Fibroblast of lung (primary cell): ENCODE measurements at regions not wholly inside any gene's neighbourhood (a gene's known extent, or its start where the extent isn't known, plus 50 kb on each side); places are given as distances from the start of the nearest gene placed in this dataset.

Experiments used
- DNase-seq, 2 donors: peaks; one replicate each; pipeline versions ENCODE4 v3.0.0 to v3.0.0-alpha.2; 2010; ENCODE audit warnings: low read depth in 2 of 2
- H2AFZ ChIP-seq: 2 replicates; pipeline ENCODE4 v1.5.1; 2012; ENCODE audit warnings: low read length, control low read depth, inconsistent platforms
- H3K27ac ChIP-seq: 2 replicates; pipeline ENCODE4 v1.5.1; 2011; ENCODE audit warnings: low read length, control low read depth; ENCODE audit not compliant: insufficient read depth
- H3K27me3 ChIP-seq: 2 replicates; pipeline ENCODE4 v1.5.1; 2011; ENCODE audit warnings: mild to moderate bottlenecking, low read length; ENCODE audit not compliant: control insufficient read depth, insufficient read depth
- H3K36me3 ChIP-seq: 2 replicates; pipeline ENCODE4 v1.5.1; 2011; ENCODE audit warnings: low read length; ENCODE audit not compliant: control insufficient read depth, insufficient read depth
- H3K4me1 ChIP-seq: 2 replicates; pipeline ENCODE4 v1.5.1; 2011; ENCODE audit warnings: low read length; ENCODE audit not compliant: control insufficient read depth, insufficient read depth; ENCODE audit errors: extremely low read depth
- H3K4me2 ChIP-seq: 2 replicates; pipeline ENCODE4 v1.5.1; 2011; ENCODE audit warnings: low read length, control low read depth; ENCODE audit not compliant: insufficient read depth; ENCODE audit errors: extremely low read depth
- H3K4me3 ChIP-seq, 4 experiments: fragments of 200-600 bp in 1 of 4; sonication (generic) in 1 of 4; replicated peaks in 1 of 4; 2 replicates each; pipeline ENCODE4 v1.5.1; 2011 to 2016; ENCODE audit warnings: low read length in 4 of 4, low read depth in 3 of 4, mild to moderate bottlenecking in 3 of 4, control low read depth in 2 of 4, inconsistent platforms in 1 of 4, mixed read lengths in 1 of 4; ENCODE audit not compliant: insufficient read depth in 1 of 4; ENCODE audit errors: control extremely low read depth in 1 of 4
- H3K79me2 ChIP-seq: 2 replicates; pipeline ENCODE4 v1.5.1; 2012; ENCODE audit warnings: mild to moderate bottlenecking, low read length, inconsistent platforms; ENCODE audit not compliant: control insufficient read depth, insufficient read depth
- H3K9ac ChIP-seq: 2 replicates; pipeline ENCODE4 v1.5.1; 2011; ENCODE audit warnings: mild to moderate bottlenecking, low read length, control low read depth; ENCODE audit not compliant: insufficient read depth
- H3K9me3 ChIP-seq: 2 replicates; pipeline ENCODE4 v1.5.1; 2012; ENCODE audit warnings: low read depth, low read length; ENCODE audit not compliant: control insufficient read depth, insufficient read depth
- H4K20me1 ChIP-seq: 2 replicates; pipeline ENCODE4 v1.5.1; 2011; ENCODE audit warnings: low read length; ENCODE audit not compliant: control insufficient read depth, insufficient read depth; ENCODE audit errors: extremely low read depth
- CTCF ChIP-seq, 2 donors: IDR thresholded peaks in 1 of 2; conservative IDR thresholded peaks in 1 of 2; 1 replicate in 1 of 2; 2 replicates in 1 of 2; pipeline ENCODE4 v1.5.1; 2011 to 2012; ENCODE audit warnings: low read length in 2 of 2, control low read depth in 1 of 2, inconsistent platforms in 1 of 2, low read depth in 1 of 2, mild to moderate bottlenecking in 1 of 2
- EZH2 ChIP-seq: IDR thresholded peaks from 2 replicates; pipeline ENCODE4 v1.5.1; 2012; ENCODE audit warnings: low read length, control low read depth, mild to moderate bottlenecking; ENCODE audit errors: missing control alignments

- TF ChIP-seq CTCF (conservative IDR thresholded peaks at IDR 0.05 in 1 of 2, IDR thresholded peaks at IDR 0.05 in 1 of 2; ENCODE audit: low read depth in 1 of 2, low read length in 2 of 2) = no peak
- no peak for TF ChIP-seq EZH2
- Histone ChIP-seq H2AFZ (no peak overlapping the region), H3K27me3 (no peaks in the 10 kb centered on the region), H4K20me1 (no peaks in the 10 kb centered on the region), H3K9me3 (no peaks in the 10 kb centered on the region), H3K4me2 (no peak overlapping the region), H3K36me3 (no peaks in the 10 kb centered on the region), H3K4me1 (no peaks in the 10 kb centered on the region), H3K9ac (no peak overlapping the region), H3K27ac (no peak overlapping the region), H3K79me2 (no peaks in the 10 kb centered on the region), H3K4me3 (no peak overlapping the region)
- no peak for DNase-seq
These were observed 586.6 kb upstream of the MKI67 start for GRCh38 chr10:128712661-128713400.

DNA sequence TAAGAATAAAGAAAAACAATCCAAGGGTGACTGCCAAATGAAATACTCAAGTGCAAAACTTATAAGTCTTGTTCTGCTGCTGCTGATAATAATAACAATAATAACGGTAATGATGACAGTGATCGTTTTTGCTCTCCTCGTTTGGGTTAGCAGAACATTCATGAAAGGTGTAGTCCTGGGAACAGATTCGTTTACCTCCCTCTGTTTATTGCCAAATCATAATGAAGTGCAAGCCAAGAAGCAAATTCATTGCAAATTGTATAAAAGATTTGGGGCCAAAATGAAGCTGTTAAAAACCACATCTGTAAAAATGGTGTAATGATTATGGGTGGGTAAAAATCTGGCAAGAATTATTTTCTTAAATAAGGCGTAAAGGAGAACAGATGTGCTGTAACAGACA, 587.2 kb upstream of the MKI67 start:
- no peaks in the 10 kb centered on the region for H3K9me3 ChIP-seq
- H3K4me3 ChIP-seq = no peak overlapping the region
- TF ChIP-seq CTCF (conservative IDR thresholded peaks at IDR 0.05 in 1 of 2, IDR thresholded peaks at IDR 0.05 in 1 of 2; ENCODE audit: low read depth in 1 of 2, low read length in 2 of 2) (no peak), EZH2 (no peak)
- H3K79me2 ChIP-seq = no peaks in the 10 kb centered on the region
- no peaks in the 10 kb centered on the region for H3K36me3 ChIP-seq
- no peaks in the 10 kb centered on the region for H3K4me1 ChIP-seq
- H3K9ac ChIP-seq = no peak overlapping the region
- no peak overlapping the region for H3K27ac ChIP-seq
- H4K20me1 ChIP-seq = no peaks in the 10 kb centered on the region
- H3K4me2 ChIP-seq = no peak overlapping the region
- H2AFZ ChIP-seq = no peak overlapping the region
- no peak for DNase-seq
- no peaks in the 10 kb centered on the region for H3K27me3 ChIP-seq

- no peak overlapping the region for H3K4me3 ChIP-seq
- DNase-seq = no peak
- no peaks in the 10 kb centered on the region for H3K27me3 ChIP-seq
- no peaks in the 10 kb centered on the region for H3K36me3 ChIP-seq
- H4K20me1 ChIP-seq = no peaks in the 10 kb centered on the region
- no peaks in the 10 kb centered on the region for H3K4me1 ChIP-seq
- H3K27ac ChIP-seq = no peak overlapping the region
- no peak overlapping the region for H2AFZ ChIP-seq
- no peak overlapping the region for H3K4me2 ChIP-seq
- no peaks in the 10 kb centered on the region for H3K9me3 ChIP-seq
- TF ChIP-seq CTCF (conservative IDR thresholded peaks at IDR 0.05 in 1 of 2, IDR thresholded peaks at IDR 0.05 in 1 of 2; ENCODE audit: low read depth in 1 of 2, low read length in 2 of 2) = no peak
- no peak for TF ChIP-seq EZH2
- no peak overlapping the region for H3K9ac ChIP-seq
- no peaks in the 10 kb centered on the region for H3K79me2 ChIP-seq
These were observed 587.8 kb upstream of the MKI67 start for GRCh38 chr10:128713874-128714570.
